GM12875 (cell line): ENCODE measurements at regions not wholly inside any gene's neighbourhood (a gene's known extent, or its start where the extent isn't known, plus 50 kb on each side); places are given as distances from the start of the nearest gene placed in this dataset.

Source experiments
- H3K4me3 ChIP-seq: one replicate; pipeline ENCODE4 v1.5.1; 2011; ENCODE audit warnings: low read depth, low read length, control low read depth
- CTCF ChIP-seq: IDR thresholded peaks from 2 replicates; pipeline ENCODE4 v1.5.1; 2011; ENCODE audit warnings: low read depth, mild to moderate bottlenecking, control low read depth, inconsistent platforms, low read length, moderate library complexity, borderline replicate concordance; ENCODE audit not compliant: insufficient read depth

DNA sequence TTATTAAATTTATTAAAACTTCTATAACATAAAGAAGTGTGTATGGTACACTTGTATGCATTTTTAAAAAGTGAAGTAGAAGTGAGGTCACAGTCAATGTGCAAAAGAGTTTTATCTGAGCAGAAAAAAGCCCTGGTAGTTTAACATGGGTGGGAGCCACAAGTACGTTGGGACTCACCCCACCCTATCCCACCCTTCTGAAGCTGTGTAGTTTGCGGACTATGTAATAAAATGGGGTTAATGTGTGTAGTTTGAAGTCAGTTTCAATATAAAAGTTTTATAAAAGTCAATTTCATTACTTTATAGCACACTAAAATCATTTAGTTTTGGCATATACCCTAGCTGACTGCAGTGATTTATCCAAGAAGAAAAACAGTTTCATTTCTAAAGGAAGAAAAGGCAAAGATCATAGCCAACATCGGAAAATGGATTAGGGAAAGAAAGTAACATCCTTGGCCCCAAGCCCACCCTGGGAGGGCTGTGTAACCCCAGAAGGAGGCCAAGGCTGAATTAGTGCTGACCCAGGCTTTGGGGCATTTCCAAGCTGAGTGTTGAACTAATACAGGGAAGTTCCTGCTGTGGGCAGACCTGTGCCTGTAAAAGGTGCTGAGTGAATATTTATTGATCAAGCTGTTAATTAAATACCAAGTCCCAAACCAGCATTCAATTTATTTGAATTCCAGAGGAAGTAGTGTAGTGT is 398.6 kb upstream of the ADAMTSL1 start:
- H3K4me3 ChIP-seq = no peak overlapping the region
- TF ChIP-seq CTCF = no peak

- TF ChIP-seq CTCF = no peak
- no peak overlapping the region for H3K4me3 ChIP-seq
Observed at GRCh38 chr9:18077941-18078678, 395.8 kb upstream of the ADAMTSL1 start.

DNA sequence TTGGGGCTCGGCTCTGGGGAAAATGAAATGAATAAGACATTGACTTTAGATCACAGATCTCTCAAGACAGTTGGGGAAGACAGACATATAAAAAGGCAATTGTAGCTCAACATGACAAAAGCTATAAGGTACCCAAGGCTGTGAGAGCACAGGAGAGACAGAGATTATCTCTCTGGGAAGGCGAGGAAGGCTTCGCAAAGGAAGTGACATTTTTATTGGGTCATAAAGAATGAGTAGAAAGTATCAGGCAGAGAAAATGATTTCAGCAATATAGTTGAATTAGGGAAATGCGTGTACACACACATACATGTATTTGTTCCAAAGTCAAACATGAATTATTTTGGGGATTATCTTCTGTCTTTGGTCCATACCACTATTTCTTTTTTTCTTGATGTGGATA is 381.8 kb upstream of the ADAMTSL1 start:
- TF ChIP-seq CTCF = no peak
- H3K4me3 ChIP-seq = no peak overlapping the region

- H3K4me3 ChIP-seq = no peak overlapping the region
- TF ChIP-seq CTCF = no peak
Observed at GRCh38 chr9:18106006-18106560, 367.9 kb upstream of the ADAMTSL1 start.

DNA sequence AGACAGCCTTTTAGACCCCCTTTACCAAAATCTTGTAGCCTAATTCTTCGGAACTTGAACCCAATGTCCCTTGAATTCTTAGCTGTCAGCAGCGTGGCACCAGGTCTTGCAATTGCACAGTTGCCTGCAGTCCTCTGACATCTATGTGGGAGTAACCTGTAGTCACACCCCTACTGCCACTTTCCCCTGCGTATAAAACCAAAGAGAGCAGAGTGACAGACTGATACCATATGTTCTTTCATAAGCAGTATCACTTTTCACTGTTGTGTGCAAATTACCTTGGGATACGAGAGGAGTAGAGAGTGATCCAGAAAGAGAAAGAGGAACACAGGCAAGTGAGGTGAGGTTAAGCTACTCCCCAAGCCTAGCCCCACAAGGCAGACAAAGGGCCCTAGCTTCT is 364.3 kb upstream of the ADAMTSL1 start:
- H3K4me3 ChIP-seq = no peak overlapping the region
- no peak for TF ChIP-seq CTCF

- TF ChIP-seq CTCF = no peak
- no peak overlapping the region for H3K4me3 ChIP-seq
Observed at GRCh38 chr9:18111146-18111545, 362.8 kb upstream of the ADAMTSL1 start.
